Glomerular endothelial cell (primary cell): ENCODE measurements at regions not wholly inside any gene's neighbourhood (a gene's known extent, or its start where the extent isn't known, plus 50 kb on each side); places are given as distances from the start of the nearest gene placed in this dataset.

Source experiments
- DNase-seq: peaks from one replicate; pipeline ENCODE4 v3.0.0-alpha.2; 2011; ENCODE audit warnings: low read depth, low spot score; ENCODE audit errors: extremely low read depth

- no peak for DNase-seq
Observed at GRCh38 chr10:88194041-88194887, 330.8 kb downstream of the PTEN start.

DNA sequence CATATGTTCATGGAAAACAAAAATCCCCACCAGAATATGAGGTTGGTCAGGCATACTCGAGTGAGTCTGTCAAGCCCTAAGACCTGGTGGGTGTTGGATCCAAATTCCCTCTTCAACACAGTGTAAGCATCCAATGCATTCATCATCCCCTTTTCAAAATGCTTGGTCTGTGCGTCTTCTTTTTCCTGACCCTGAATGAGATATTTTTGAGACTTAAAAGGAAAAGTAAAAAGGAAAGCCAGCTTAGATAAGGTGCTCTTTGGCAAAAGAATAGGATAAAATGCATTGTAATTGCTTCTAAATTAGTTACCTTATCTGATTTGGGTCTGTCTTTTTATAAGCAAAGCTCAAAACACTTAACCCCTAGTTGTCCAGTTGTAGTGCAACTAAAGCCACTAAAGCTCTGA, 331.5 kb downstream of the PTEN start:
- no peak for DNase-seq

DNA sequence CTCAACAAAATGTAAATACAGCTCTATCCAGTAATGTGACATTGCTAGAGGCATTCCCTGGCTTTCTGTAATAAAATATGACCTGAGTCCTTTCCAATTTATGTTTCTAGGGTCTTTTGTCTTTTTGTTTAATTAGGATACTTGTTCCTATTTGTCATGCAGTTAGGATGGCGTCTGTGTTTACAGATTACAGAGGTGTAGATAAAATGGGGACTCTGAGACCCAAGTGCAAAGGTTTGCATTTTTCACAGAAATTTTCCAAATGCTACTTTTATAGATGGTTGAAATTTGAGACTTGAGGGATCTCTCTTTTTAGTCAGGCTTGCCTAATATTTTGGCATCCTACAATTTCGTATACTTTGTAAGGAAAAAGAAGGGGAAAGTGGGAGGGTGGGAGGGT, 332.4 kb downstream of the PTEN start:
- DNase-seq = no peak

- no peak for DNase-seq
Observed at GRCh38 chr10:88196291-88196690, 332.9 kb downstream of the PTEN start.

DNA sequence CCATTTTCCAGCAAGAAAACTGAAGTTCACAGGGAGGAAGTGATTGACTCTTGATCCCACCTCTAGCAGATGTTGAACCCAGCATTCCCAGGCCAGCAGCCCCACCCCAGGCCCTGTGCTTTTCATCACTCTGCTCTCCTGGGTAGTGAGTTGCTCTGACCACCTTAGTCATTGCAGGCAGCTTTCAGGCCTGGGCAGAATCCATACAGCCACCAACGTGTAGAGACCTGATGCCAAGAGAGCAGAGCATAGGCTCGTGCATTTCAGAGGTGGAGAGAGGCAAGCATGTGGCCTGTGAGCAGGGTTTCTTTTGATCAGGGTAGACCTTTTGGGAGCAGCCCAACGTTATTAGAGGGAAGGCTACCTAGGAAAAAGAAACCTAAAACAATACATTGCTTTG, 334.6 kb downstream of the PTEN start:
- DNase-seq = no peak

- DNase-seq = no peak
Observed at GRCh38 chr10:88200312-88201032, 337.0 kb downstream of the PTEN start.

DNA sequence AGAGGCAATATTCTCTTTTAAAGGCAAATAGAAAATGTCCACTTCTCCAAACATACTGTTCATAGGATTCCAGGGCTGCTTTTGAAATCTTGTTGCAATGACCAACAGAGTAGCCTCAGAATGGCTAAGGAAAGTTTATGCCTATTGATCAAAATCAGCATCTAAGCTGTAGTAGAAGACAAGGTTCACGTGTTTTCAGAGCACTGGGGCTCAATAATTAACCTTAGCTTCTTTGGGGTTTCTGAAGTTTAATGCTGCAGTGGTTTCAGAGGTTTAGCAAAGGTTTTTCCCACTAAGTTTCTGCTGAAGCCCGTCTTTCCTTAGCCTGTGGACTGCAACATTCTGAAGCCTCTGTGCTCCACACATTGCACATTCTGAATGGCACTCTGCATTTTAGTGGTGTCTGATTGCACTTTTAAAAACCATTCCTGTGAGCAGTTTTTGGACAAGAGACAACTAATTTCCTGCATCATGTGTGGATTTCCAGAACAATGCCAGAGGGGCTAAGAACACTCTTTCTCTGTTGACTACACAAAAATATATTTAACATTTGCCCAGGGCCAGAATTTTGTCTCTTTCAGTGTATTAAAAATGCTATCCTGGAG, 342.5 kb downstream of the PTEN start:
- DNase-seq = no peak

DNA sequence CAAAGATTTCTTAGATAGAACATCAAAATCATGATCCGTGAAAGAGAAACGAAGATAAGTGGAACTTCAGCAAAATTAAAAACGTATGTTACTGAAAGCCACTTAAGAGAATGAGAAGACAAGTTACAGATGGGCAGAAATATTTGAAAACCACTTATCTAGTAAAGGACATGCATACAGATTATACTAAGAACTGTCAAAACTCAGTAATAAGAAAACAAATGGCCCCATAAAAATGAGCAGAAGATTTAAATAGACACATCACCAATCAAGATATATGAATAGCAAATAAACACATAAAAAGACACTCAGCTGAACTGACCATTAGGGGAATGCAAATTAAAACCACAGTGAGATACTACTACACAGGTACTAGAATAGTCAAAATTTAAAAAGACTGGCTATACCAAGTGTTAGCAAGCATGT, 343.7 kb downstream of the PTEN start:
- no peak for DNase-seq

DNA sequence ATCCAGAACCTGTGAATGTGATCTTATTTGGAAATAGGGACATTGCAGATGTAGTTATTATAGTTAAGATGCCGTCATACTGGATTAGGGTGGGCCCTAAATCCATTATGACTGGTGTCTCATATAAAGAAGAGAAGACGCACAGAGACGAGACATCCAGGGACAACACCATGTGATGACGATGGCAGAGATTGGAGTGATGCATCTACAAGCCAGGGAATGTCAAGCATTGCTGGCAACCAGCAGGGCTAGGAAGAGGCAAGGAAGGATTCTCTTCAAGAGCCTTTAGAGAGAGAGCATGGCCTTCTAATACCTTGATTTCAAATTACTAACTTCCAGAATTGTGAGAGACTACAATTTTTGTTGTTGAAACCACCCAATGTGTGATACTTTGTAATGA, 345.8 kb downstream of the PTEN start:
- DNase-seq = no peak

- DNase-seq = no peak
Observed at GRCh38 chr10:88209837-88210561, 346.6 kb downstream of the PTEN start.

GRCh38 chr10:88211230-88211629, 347.8 kb downstream of the PTEN start:
- no peak for DNase-seq

DNA sequence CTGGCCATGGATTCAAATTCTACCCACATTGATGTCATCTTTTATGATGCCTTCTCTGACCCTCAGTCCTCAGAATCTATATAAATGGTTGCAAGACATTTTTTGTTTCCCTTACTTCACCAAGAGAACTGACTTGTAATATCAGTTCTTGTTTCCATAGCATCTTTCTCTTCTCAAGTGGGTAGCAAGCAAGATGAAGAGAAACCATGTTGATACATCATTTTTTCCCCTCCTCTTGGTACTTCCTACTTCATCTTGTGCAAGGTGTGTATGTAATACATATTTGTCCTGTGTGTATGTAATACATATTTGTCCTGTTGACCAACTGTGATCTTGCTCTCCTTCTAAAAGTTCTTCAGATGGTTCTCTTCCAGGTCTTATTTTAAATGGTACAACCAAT, 348.6 kb downstream of the PTEN start:
- DNase-seq = no peak

DNA sequence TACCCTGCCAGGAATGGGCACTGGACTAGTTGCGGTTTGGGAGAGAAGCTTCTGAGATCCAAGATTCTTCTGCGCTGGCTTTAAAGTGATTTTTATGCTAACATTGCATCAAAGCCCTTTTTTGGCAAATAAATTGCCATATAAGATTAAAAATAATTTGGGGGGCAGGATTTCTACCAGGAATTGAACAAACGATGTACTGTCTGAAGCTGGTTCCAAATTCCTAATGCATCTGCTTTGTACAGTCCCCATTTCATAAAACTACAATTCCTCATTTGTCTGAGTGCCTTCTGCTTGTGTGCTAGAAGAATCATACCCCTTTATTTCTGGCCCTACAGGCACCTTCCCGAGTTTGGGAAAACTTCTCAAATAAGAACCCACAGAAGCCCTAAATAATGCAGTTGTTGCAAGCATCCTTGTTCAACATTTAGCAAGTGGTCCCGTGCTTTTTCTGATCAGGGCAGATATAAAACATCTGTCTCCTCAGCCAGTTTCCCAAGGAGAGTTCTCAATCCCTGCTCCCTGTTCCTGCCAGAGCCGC, 349.7 kb downstream of the PTEN start:
- no peak for DNase-seq

GRCh38 chr10:88216976-88217375, 353.6 kb downstream of the PTEN start:
- DNase-seq = no peak

DNA sequence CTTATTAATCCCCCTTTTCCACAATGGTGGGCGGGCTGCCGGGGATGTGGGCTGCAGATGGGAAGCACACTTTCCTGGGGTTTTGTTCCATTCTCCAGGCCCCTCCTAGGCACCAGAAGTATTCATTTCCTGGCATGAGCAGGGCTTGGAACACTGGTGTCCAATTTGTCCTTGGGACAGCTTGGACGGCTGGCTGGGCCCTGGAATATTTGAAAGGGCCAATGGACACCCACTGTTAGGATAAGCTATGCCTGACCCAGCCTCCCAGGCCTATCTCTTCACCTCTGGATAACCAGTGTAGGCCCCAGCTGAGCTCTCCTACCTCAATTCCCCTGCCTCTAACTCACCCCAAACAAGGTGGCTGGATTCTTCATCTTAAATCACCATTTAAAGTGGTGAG, 354.9 kb downstream of the PTEN start:
- no peak for DNase-seq

- no peak for DNase-seq
Observed at GRCh38 chr10:88219753-88220152, 356.3 kb downstream of the PTEN start.

- DNase-seq = no peak
Observed at GRCh38 chr10:88221010-88221973, 357.9 kb downstream of the PTEN start.

DNA sequence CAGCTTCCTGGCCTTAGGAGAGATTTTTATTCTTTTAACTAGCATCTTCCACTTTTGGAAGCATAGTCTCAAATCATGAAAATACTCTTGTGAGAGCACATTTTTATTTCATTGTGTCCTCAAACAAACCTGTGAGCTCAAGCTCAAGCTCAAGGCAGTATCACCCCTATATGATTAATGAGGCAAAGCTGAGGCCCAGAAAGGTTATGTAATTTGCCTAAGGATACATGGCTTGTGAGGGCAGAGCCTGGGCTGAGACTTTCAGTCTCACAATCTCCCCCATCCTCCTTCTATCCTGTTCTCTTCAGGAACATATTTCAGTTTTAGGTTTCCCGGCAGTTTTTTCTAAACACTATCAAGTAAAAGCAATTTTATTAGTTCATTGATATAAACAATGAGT, 359.5 kb downstream of the PTEN start:
- DNase-seq = no peak
